RWPE1 (cell line): ENCODE measurements at regions not wholly inside any gene's neighbourhood (a gene's known extent, or its start where the extent isn't known, plus 50 kb on each side); places are given as distances from the start of the nearest gene placed in this dataset.

Experiments
- CTCF ChIA-PET: fragments of 350-600 bp; sonication (Branson Sonifier 250); formaldehyde crosslinking; extraction: SDS; loops from one replicate; lab custom pipeline; 2021; lab: Yijun Ruan, JAX
- POLR2A ChIA-PET: fragments of 400-600 bp; formaldehyde crosslinking; extraction: SDS; loops from one replicate; lab custom pipeline; 2020; ENCODE audit warnings: antibody characterized with exemption; ENCODE audit not compliant: low non-redundant PET; lab: Yijun Ruan, JAX
- DNase-seq: peaks from one replicate; pipeline ENCODE4 v3.0.0; 2012; ENCODE audit warnings: low spot score
- H3K27ac ChIP-seq: fragments of 450-650 bp; 2 replicates; pipeline ENCODE4 v1.5.1; 2017
- TF ChIP-seq, protein P1 (sequence below): fragments of 450-650 bp; conservative IDR thresholded peaks from 2 replicates; pipeline ENCODE4 v1.5.1; 2017; ENCODE audit warnings: low read depth, mild to moderate bottlenecking

DNA sequence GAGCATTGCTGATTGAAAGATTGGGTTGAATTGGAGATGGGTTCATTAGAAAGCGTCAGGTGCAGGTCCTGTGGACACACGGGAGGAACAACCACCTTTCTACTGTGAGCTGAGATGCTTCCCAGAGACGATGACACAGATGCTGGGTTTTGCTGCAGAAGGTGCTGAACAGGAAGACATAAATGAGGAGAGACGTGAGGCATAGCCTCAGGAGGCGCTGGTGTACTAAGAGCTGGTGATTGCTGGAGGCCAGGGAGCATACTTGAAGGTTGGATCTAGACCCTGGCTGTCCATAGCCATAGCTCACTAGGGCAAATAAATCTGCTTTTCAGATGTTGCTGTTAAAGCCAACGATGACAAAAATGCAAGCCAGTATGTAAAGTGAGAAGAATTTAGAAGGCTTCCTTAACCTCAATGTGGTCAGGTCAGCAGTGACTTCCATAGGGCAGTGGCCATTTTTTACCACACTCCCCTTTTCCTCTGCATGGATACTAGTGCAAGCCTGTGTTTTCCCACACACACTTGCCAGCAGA lies 153.7 kb downstream of the SOX11 start:
- TF ChIP-seq, protein P1, sequence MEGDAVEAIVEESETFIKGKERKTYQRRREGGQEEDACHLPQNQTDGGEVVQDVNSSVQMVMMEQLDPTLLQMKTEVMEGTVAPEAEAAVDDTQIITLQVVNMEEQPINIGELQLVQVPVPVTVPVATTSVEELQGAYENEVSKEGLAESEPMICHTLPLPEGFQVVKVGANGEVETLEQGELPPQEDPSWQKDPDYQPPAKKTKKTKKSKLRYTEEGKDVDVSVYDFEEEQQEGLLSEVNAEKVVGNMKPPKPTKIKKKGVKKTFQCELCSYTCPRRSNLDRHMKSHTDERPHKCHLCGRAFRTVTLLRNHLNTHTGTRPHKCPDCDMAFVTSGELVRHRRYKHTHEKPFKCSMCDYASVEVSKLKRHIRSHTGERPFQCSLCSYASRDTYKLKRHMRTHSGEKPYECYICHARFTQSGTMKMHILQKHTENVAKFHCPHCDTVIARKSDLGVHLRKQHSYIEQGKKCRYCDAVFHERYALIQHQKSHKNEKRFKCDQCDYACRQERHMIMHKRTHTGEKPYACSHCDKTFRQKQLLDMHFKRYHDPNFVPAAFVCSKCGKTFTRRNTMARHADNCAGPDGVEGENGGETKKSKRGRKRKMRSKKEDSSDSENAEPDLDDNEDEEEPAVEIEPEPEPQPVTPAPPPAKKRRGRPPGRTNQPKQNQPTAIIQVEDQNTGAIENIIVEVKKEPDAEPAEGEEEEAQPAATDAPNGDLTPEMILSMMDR: no peak
- ChIA-PET CTCF (interaction anchor here (0.6 kb wide), 1 partner anchor 506 kb away, joined by 3 read pairs; no protein-coding TSS in a partner anchor), POLR2A (no interaction called here)
- no peak for DNase-seq
- no peak overlapping the region for H3K27ac ChIP-seq

DNA sequence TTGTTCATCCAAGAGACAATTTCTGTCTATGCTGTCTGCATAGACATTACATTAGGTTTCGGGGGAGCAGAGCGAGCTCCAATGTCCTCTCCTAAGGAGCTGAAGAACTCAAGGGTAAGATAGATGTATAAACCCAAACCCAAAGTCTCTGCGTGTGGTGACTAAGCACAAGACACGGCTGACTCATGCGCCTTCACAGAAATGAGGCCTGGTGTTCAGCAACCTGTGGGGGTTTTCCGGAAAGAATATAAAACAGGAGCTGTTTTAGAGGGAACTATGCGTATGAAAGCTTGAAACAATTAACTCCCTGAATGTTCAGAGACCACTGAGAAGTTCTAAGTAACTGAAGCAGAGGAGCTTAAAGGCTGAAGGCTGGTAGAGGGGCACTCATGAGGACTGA lies 154.7 kb downstream of the SOX11 start:
- ChIA-PET CTCF (no interaction called here), POLR2A (no interaction called here)
- no peak overlapping the region for H3K27ac ChIP-seq
- TF ChIP-seq, protein P1: no peak
- DNase-seq: no peak

DNA sequence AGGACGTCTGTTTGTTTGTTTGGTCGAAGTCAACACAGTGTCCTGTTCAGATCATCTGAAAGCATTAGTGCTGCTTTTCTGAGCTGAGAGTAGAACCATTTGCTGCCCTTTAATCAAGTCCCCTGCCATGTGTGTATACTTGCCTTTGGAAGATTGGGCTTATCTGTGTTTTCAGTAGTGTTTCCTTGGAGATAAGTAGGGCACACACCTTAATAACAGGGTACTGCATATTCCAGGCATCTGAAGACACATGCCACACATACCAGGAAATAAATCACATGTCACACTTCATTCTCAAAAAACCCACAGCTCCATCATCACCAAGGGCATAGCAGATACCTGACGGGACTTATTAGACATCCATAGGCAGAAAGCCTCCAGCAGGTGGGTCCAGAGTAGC lies 157.4 kb downstream of the SOX11 start:
- ChIA-PET CTCF (no interaction called here), POLR2A (no interaction called here)
- TF ChIP-seq, protein P1: no peak
- no peak for DNase-seq
- no peak overlapping the region for H3K27ac ChIP-seq

DNA sequence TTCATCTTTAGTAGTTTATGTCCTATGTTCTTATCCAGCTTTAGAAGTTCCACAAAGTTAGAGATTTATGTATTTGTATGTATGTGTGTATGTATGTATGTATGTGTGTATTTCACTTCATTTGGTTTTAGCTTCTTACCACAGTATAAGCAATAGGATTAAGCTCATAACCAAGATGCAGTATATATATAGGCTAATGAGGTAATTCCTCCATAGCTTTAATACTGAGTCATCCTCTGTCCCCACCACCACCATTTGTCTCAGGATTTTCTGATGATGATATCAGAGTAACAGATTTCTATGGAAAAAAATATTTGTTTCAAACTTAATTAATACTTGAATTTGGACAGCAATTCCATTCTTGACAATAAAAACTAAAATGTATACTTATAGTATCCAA lies 159.2 kb downstream of the SOX11 start:
- ChIA-PET POLR2A (no interaction called here), CTCF (no interaction called here)
- TF ChIP-seq, protein P1: no peak
- DNase-seq: no peak
- H3K27ac ChIP-seq: no peak overlapping the region

DNA sequence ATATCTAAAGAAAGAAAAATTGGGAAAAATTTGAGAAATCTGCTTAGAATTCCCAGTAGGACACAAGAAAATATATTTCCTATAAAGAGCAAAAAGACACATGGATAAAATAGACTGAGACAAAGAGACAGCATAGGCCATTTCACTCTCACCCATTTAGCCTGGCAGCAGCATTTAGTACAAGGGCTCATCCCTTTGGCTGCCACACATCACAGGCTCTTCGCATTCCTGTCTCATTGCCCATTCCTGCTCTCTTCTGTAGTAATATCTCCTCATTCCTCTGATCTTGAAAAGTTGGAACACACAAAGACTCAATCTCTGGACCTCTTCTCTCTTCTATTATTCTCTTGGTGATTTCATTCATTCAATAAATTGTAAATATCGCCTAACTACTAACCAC lies 162.6 kb downstream of the SOX11 start:
- ChIA-PET POLR2A (no interaction called here), CTCF (no interaction called here)
- DNase-seq: no peak

DNA sequence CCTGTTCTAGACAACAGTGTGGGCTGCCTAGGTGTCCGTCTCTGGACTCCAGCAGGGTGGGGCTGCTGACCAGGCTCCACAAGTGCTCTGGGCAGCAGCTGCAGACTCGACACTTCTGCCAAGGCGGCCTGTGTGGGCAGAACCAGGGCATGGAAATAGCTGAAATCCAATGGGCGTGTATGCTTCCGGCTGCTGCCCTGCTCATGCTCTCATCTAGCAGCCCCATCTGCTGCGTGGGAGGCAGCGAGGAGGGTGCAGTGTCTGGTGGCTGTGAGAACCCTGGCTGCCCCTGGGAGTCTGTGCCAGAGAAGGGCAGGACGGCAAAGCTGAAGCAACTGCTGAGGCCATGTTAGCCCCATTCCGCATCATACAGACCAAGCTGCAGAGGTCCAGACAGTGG lies 174.9 kb downstream of the SOX11 start:
- TF ChIP-seq, protein P1: no peak
- ChIA-PET CTCF (no interaction called here), POLR2A (no interaction called here)
- no peak overlapping the region for H3K27ac ChIP-seq
- DNase-seq: no peak

More for the DNA sequence above, 162.6 kb downstream of the SOX11 start:
- no peak overlapping the region for H3K27ac ChIP-seq
- TF ChIP-seq, protein P1: no peak
